Activated naive CD4-positive, alpha-beta T cell treated with Interleukin-2 at 50 U/mL for 16 hours (primary cell): ENCODE measurements at regions not wholly inside any gene's neighbourhood (a gene's known extent, or its start where the extent isn't known, plus 50 kb on each side); places are given as distances from the start of the nearest gene placed in this dataset.
"Not testable (repeated sequence)": the region's sequence is repeated elsewhere in the genome, so short reads cannot be mapped to it uniquely, and the experiment has no call there.

Experiments used
- DNase-seq: peaks from one replicate; pipeline ENCODE4 v3.0.0-alpha.2; 2020

- DNase-seq = no peak
Measured at GRCh38 chr6:140043762-140044378, 669.4 kb upstream of the CITED2 start.

- DNase-seq = no peak
Measured at GRCh38 chr6:140043357-140043756, 668.9 kb upstream of the CITED2 start.

- DNase-seq = no peak
Measured at GRCh38 chr6:140041571-140042332, 667.3 kb upstream of the CITED2 start.

DNA sequence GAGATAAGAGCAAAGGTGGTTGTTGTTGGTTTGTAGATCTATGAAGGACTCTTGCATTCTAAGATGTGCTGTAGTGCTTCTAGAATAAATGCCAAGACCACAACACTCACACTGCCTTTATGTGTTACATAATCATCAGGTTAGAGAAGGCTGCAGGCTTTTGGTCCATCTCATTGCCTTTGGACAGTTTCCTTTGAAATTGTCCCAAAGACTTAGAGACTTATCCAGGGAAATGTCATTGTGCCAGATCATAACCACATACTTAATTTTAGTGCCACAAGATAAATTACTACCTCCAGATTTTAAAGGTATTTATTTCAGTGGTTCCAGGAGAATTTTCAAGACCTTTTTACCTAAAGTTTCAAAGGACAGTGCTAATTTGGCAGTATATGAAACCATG, 666.6 kb upstream of the CITED2 start:
- DNase-seq = no peak

GRCh38 chr6:140040396-140040795, 665.9 kb upstream of the CITED2 start:
- no peak for DNase-seq

DNA sequence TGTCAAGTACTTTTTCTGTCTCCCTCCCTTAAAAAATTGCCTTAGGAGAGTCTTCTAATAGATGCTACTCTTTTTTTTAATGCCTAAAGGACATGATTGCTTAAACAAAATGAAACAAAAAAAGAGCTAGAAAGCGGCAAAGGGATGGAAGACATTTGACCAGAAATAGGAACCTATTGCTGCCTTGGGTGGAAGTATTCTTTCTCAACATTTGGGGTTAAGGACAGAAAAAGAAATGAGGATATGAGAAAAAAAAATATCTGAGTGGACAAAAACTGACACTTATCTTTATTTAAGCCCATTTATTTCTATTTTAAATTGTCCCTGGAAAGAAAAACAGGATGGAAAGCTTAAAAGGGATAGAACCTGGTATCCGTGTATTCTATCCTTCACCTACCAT, 664.9 kb upstream of the CITED2 start:
- no peak for DNase-seq

- DNase-seq = no peak
Measured at GRCh38 chr6:140036196-140036595, 661.7 kb upstream of the CITED2 start.

- no peak for DNase-seq
Measured at GRCh38 chr6:140032189-140032588, 657.7 kb upstream of the CITED2 start.

GRCh38 chr6:140029551-140029950, 655.1 kb upstream of the CITED2 start:
- no peak for DNase-seq

DNA sequence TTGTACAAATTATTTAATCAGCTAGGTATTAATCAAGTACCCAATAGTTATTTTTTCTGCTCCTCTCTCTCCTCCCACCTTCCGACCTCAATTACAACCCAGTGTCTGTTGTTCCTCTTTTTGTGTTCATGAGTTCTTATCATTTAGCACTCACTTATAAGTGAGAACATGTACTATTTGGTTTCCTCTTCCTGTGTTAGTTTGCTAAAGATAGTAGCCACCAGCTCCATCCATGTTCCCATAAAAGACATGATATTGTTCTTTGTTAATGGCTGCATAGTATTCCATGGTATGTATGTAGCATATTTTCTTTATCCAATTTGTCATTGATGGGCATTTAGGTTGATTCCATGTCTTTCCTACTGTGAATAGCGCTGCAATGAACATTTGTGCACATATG, 652.8 kb upstream of the CITED2 start:
- DNase-seq = no peak

DNA sequence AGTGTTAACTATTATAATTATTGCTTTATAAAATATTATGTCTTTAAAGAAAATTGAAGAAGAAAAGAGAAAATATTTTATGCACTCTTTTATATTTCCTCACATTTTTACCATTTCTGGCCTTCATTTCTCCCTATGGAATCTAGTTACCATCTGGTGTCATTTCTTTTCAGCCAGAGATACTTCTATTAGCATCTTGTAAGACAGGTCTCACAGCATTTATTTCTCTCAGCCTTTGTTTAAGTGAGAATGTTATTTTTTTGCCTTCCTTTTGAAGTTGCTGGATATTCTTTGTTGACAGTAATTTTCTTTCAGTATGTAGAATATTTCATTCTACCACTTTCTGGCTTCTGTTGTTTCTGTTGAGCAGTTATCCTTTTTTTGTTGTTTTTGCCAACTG, 652.1 kb upstream of the CITED2 start:
- DNase-seq = no peak

- no peak for DNase-seq
Measured at GRCh38 chr6:140025171-140025570, 650.7 kb upstream of the CITED2 start.

GRCh38 chr6:140020207-140020791, 645.9 kb upstream of the CITED2 start:
- no peak for DNase-seq

DNA sequence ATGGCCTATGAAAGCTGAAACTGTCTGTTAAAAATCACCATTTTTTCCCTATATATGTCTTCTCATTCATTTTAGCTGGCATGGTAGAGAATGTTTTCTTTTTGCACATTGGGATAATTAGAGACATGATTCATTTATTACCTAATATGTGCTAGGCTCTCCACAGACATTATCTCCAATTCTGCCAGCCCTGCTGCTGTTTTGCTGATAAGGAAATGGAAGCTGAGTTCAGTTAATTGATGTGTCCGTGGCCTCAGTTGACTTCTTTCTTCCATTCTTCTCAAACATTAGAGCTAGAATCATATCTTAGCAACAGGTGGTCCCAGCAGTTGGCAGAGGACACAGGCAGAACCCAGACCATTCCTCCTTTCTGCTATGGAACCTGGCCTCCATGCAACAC, 644.1 kb upstream of the CITED2 start:
- DNase-seq = no peak

- no peak for DNase-seq
Measured at GRCh38 chr6:140017470-140017869, 643.0 kb upstream of the CITED2 start.

DNA sequence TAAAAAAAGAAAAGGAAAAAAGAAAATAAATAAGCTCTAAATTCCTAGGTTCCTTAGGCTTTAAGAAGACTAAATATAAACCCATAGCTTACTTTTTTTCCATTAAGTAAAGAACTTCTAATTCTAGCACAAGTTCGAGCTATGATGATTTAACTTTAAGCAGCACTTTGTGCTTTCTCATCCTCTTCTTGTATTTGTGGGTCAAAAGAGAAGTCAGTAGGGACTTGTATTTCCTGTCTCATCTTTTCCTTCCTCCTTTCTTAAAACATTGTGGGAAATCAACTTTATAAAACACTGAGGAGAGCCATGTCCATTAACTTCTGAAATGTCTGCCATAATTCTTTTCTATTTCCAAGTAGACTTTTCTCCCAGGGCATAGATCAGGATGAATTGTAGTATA, 637.7 kb upstream of the CITED2 start:
- DNase-seq = no peak

- no peak for DNase-seq
Measured at GRCh38 chr6:140011537-140011936, 637.1 kb upstream of the CITED2 start.

GRCh38 chr6:140009286-140009685, 634.8 kb upstream of the CITED2 start:
- no peak for DNase-seq

DNA sequence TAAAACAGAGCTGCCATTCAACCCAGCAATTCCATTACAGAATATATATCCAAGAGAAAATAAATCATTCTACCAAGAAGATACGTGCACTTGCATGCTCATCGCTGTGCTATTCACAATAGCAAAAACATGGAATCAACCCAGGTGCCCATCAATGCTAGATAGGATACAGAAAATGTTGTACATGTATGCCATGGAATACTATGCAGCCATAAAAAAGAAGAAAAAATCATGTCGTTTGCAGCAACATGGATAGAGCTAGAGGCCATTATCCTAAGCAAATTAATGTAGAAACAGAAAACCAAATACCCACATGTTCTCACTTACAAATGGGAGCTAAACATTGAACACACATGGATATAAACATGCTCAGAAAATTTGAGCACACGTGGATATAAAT, 633.1 kb upstream of the CITED2 start:
- no peak for DNase-seq

GRCh38 chr6:140003217-140003616, 628.8 kb upstream of the CITED2 start:
- no peak for DNase-seq

- DNase-seq = no peak
Measured at GRCh38 chr6:140002396-140003022, 628.1 kb upstream of the CITED2 start.

DNA sequence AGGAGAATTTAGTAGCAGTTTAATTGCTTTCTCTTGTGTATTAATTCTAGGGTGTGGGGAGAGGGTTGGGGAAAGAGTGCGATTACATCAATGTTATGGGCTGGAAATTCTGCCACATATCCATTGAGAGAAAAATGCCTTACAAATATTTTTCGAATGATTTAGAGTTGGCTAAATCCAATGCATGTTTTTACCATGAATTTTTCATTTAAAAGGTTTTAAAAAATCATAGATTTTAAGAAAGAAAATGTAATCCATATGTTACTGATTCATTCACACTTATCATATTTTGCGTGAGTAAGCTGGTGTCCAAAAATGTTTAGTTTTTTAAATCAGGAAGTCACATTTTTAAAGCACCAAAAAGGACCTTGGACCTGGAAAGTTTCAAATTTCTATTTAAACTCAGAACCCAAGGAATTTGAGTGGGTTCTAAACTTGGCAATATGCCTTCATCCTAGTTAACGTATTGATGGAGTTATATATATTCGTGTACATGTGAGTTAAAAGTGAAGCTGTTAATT, 627.4 kb upstream of the CITED2 start:
- DNase-seq = no peak

DNA sequence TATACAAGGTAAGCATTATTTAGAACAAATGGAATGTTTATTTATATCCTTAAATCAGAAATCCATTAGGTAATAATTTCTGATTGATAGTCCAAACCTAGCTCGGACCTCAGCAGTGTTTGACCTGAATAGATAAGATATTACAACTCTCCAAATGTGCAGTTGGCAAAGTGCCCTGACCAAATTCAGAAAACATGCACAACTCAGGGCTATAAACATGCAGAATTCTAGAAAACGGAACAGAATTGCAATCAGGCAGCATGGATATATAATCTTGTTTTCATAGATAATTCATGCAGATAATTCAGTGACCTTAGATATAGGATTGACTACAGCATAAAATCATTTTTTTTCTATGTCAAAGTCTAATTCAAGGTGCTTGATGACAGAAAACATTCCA, 626.6 kb upstream of the CITED2 start:
- DNase-seq = no peak

GRCh38 chr6:139999661-140000060, 625.2 kb upstream of the CITED2 start:
- DNase-seq = not testable (repeated sequence)
